ENCODE measurements at regions not wholly inside any gene's neighbourhood (a gene's known extent, or its start where the extent isn't known, plus 50 kb on each side); places are given as distances from the start of the nearest gene placed in this dataset.

DNA sequence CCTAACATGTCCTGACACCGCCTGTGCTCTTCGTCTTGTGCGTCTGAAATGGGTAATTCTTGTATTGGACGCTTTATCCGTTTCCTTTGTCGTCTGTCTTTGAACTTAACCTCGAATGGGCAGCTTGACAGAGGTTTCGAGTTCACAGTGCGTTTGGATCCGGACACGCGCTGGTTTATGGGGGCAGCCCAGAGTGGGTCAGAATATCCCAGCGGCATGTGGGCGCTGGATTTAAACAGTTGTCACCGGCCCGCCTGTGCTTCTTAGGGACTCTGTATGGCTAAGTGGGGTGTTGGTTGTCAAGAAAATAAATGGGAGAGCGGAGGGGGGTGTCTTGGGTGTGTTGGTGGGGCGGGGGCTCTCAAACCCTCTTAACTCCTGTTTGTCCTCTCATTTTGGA is 363.5 kb upstream of the AMELY start:
- H3K4me3 ChIP-seq (ENCODE audit: low read depth, low read length) = peak overlapping the region; percentile 71
- DNase-seq (ENCODE audit: low read depth) = no peak

- H3K4me3 ChIP-seq (ENCODE audit: low read depth, low read length) = peak overlapping the region; percentile 71
- no peak for DNase-seq (ENCODE audit: low read depth)
Measured at GRCh38 chrY:7274369-7274913, 362.9 kb upstream of the AMELY start.

- peak overlapping the region; percentile 71 for H3K4me3 ChIP-seq (ENCODE audit: low read depth, low read length)
- DNase-seq (ENCODE audit: low read depth) = peak; percentile 31
Measured at GRCh38 chrY:7273587-7274203, 362.1 kb upstream of the AMELY start.

DNA sequence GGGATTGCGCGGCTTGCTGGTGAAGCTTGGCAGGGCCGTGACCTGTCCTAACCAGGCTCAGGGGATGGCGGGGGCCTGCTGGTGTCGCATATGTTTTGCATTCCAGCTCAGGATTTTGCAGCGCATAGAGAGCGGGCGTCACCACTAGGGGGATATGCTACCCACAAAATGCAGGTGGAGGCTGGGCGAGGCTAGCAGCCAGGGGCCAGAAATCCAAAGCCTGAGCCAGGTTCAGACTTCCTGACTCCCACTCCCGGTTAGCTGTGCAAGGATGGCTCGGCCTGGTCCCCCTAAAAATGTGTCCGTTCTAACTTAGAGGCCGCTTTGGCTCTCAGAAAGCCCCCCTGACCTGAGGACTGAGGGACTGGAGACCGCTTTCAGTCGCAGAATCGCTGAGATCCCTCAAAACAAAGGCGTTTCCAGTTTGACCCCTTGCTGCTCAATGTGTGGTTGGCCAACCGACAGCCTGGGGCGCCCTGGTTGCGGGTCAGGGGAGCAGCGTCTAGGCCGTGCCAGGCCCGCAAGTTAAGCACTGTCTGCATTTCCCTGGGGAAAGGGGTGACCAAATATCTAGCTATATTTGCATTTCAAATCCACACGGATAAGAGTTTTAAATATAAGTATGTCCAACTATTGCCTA is 361.1 kb upstream of the AMELY start:
- H3K4me3 ChIP-seq (ENCODE audit: low read depth, low read length) = peak overlapping the region; percentile 71
- no peak for DNase-seq (ENCODE audit: low read depth)

GRCh38 chrY:7263773-7264172 is 352.2 kb upstream of the AMELY start:
- no peak overlapping the region for H3K4me3 ChIP-seq (ENCODE audit: low read depth, low read length)
- DNase-seq (ENCODE audit: low read depth) = no peak

DNA sequence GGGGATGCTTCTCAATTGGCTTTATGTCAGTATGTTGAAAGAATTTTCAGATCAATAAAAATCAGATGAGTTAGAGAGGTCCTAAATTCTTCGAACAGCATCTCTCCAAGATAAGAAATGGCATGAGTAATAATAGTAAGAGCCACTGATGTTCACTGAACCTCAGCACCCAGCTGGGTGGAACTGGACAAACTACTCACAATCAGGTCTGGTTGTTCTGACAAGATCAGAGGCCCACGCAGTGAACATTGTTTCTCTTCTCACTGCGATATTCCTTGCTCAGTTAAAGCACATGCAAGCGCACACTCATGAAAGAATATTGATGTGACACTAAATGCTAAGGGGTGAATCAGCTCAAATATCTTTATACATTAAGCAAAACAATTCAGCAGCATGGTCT is 351.0 kb upstream of the AMELY start:
- no peak for DNase-seq (ENCODE audit: low read depth)
- no peak overlapping the region for H3K4me3 ChIP-seq (ENCODE audit: low read depth, low read length)

- DNase-seq (ENCODE audit: low read depth) = no peak
- H3K4me3 ChIP-seq (ENCODE audit: low read depth, low read length) = no peak overlapping the region
Measured at GRCh38 chrY:7261254-7261653, 349.7 kb upstream of the AMELY start.

DNA sequence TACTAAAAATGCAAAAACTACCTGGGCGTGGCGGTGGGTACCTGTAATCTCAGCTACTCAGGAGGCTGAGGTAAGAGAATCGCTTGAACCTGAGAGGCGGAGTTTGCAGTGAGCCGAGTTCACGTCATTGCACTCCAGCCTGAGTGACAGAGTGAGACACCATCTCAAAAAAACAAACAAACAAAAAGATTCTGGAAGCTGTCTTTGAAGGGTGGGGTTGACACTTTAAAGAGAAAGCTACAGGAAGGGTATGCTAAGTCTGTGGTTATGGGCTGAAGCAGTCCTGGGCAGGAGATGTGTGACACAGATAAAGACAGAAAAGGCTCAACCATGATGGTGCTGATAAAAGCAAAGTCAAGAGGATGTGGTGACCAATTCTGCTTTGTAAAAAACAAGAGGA is 328.5 kb upstream of the AMELY start:
- DNase-seq (ENCODE audit: low read depth) = no peak
- H3K4me3 ChIP-seq (ENCODE audit: low read depth, low read length) = no peak overlapping the region

- no peak for DNase-seq (ENCODE audit: low read depth)
- no peak overlapping the region for H3K4me3 ChIP-seq (ENCODE audit: low read depth, low read length)
Measured at GRCh38 chrY:7211971-7212370, 300.4 kb upstream of the AMELY start.

- DNase-seq (ENCODE audit: low read depth) = no peak
- H3K4me3 ChIP-seq (ENCODE audit: low read depth, low read length) = no peak overlapping the region
Measured at GRCh38 chrY:7204456-7204855, 292.9 kb upstream of the AMELY start.

DNA sequence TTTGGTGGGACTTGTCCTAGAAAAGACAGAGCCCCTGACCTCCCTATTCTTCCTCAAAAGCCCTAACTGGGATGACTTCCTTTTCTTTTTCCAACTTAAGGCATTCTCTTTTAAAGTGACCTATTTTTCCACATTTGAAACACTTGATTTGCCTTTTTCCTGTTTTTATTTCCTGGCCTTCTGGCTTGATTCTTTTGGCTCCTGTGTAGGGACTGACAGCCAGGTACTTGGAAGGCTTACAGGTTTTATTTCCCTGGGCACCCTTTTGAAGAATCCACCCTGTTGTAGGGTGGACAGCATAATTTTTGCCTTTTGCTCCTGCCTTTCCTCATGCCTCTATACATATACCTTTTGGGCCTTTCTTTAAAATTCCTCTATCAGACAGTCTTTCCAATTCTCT is 271.0 kb upstream of the AMELY start:
- H3K4me3 ChIP-seq (ENCODE audit: low read depth, low read length) = no peak overlapping the region
- DNase-seq (ENCODE audit: low read depth) = no peak

- DNase-seq (ENCODE audit: low read depth) = no peak
- H3K4me3 ChIP-seq (ENCODE audit: low read depth, low read length) = no peak overlapping the region
Measured at GRCh38 chrY:7177631-7178030, 266.1 kb upstream of the AMELY start.

- DNase-seq (ENCODE audit: low read depth) = no peak
- H3K4me3 ChIP-seq (ENCODE audit: low read depth, low read length) = no peak overlapping the region
Measured at GRCh38 chrY:7169475-7169874, 257.9 kb upstream of the AMELY start.

GRCh38 chrY:7141477-7141876 is 229.9 kb upstream of the AMELY start:
- H3K4me3 ChIP-seq (ENCODE audit: low read depth, low read length) = no peak overlapping the region
- DNase-seq (ENCODE audit: low read depth) = no peak

All from skeletal muscle cell (primary cell).